Putamen (tissue), 1 donor: ENCODE measurements at regions not wholly inside any gene's neighbourhood (a gene's known extent, or its start where the extent isn't known, plus 50 kb on each side); places are given as distances from the start of the nearest gene placed in this dataset.
"Not testable (repeated sequence)": the region's sequence is repeated elsewhere in the genome, so short reads cannot be mapped to it uniquely, and the experiment has no call there.

Experiments
- DNase-seq: peaks from one replicate; pipeline ENCODE4 v3.0.0-alpha.2; 2016; ENCODE audit warnings: low spot score

- no peak for DNase-seq
These were observed 95.2 kb downstream of the TFAP2C start for GRCh38 chr20:56724241-56724757.

- DNase-seq, result no peak
These were observed 100.9 kb downstream of the TFAP2C start for GRCh38 chr20:56730003-56730402.

DNA sequence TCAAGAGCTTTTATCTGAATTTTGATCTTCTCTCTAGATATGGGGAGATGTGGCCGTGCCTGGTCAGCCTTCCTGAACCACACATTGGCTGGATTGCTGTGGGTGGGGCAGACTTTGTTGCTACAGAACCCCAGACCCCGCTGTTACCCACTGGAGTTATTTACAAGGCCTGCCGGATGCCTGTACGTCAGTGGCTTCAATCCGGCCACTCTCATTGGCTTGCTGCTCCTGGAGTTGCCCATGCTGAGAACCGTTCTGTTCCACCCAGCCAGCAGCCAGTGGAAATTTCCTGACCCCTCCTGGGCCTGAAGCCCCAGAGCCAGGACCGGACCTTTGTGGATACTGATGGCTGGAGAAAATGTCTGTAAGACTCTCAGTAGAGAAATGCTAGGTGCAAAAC, 101.9 kb downstream of the TFAP2C start:
- no peak for DNase-seq

DNA sequence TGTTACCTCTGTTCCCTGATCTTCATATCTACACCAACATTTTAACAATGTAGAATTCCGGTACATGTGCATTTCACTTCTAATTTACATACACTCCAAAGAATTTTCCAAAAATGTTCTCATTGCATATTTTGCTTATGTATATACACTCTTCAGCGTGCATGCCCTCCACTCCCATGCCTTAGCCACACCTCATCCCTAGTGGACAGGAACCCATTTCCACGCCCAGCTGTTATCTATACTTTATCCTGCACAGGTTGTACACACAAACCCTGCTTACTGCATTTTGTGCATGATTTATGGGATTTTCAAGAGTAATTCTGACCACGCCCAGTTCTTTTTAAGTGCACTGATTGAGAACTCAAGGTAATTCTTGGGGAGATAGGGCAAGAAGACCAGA, 102.4 kb downstream of the TFAP2C start:
- no peak for DNase-seq

DNA sequence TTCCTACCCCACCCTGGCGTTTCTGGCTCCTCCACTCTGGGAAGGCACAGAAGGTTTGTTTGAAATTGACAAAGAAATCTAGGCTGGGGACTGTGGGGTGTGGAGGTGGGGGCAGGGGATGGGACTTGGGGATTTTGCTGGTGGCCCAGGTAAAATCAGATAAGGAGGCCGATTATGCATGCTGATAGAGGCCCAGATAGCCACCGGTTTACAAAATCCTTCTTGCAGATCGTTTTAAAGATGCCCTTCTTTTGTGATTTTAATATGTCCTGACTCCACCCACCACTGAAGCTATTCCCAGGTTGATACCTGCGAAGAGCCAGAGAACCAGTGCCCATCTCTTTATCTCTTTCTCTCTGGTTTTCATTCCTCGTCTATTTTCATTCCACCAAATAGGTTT, 104.9 kb downstream of the TFAP2C start:
- no peak for DNase-seq

GRCh38 chr20:56735084-56735642, 106.1 kb downstream of the TFAP2C start:
- DNase-seq, result no peak

GRCh38 chr20:56736285-56736857, 107.3 kb downstream of the TFAP2C start:
- DNase-seq, result no peak

DNA sequence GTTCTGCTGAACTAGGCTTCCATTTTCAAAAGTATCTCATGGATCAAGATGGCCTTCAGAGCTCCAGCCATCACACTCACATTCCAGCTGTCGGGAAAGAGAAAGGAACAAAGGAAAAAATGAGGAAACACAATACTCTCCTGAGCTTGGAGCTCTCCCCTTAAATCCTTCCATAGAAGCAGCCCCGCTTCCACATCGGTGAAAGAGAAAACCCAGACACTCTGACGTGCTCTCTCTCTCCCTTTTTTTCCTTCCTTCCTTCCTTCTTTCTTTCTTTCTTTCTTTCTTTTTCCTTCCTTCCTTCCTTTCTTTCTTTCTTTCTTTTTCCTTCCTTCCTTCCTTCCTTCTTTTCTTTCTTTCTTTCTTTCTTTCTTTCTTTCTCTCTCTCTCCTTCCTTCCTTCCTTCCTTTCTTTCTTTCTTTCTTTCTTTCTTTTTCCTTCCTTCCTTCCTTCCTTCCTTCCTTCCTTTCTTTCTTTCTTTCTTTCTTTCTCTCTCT, 115.3 kb downstream of the TFAP2C start:
- not testable (repeated sequence) for DNase-seq

- DNase-seq, result peak; percentile 14
These were observed 119.6 kb downstream of the TFAP2C start for GRCh38 chr20:56748476-56749377.

DNA sequence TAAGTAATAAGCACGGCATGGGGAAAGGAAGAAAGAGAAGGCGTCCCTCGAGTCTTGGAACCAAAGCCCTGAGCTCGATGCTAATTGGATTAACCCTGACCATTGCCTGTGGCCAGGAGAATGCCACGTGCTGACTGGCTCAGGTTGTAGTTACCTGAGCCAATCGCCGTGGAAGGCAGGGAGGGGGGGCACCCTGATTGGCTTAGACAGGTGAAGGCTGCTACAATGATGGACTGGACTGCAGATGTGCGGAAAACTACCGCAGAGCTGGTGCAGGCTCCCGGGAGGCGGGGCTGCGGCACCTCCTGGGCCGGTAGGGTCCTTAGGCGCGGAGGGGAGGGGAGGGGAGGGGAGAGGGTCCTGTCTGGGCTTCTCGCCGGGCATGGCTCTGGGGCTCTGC, 121.3 kb downstream of the TFAP2C start:
- DNase-seq, result no peak

DNA sequence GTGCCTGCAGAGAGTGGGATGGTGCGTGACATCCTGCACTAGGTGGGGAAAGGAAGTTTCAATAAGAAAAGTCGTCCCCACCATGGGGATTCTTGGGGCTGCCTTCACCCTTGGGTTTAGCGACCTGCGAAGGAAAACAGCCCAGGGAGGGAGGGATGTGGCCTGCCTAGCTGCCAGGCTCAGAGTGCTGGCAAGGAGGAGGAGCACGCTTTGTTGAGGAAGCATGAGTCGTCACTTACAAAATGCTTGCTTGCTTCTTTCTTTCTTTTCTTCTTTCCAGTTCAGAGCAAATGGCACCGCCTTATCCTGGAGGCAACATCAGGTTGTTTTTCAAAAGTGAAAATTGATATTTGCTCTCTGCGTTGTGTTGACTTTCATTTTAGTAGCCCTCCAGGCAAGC, 123.2 kb downstream of the TFAP2C start:
- no peak for DNase-seq

DNA sequence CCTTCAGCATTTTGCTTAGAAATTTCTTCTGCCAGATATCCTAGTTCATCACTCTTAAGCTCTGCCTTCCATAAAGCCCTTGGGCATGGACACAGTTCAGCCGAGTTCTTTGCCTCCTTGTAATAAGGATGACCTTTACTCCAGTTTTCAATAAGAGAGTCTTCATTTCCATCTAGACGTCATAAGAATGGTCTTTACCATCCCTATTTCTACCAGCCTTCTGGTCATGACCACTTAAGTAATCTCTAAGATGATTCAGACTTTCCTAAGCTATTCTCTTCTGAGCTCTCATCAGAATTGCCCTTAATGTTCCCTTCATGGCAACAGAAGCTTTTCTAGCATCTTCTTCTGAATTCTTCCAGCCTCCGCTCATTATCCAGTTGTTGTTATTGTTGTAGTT, 126.1 kb downstream of the TFAP2C start:
- no peak for DNase-seq

DNA sequence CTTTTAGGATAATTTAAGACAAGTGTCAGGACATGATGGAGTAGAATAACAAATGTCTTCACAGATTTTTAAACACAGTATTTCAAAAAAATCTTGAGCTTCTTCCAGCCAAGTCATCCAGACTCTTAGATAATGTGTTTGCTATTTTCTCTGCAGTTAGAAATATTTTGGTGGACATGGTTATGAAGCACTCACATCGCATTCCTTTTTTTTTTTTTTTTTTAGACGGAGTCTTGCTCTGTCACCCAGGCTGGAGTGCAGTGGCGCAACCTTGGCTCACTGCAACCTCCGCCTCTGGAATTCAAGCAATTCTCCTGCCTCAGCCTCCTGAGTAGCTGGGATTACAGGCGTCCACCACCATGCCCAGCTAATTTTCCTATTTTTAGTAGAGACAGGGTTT, 127.6 kb downstream of the TFAP2C start:
- DNase-seq, result not testable (repeated sequence)

DNA sequence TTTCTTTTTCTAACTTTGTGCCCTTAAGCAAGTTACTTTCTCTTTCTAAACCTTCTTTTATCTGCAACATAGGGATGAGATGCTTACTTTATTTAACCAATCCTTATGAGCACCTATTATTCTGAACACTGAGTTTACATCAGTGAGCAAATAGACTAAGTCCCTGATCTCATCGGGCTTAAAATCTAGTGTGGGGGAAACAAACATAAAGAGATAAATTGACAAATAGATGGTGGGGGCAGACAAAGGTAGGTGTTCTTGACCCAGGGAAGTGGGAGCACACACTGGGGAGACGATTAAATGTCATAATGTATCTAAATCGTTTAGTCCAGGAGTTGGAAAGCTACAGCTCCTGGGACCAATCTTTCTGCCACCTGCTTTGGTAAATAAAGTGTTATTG, 129.6 kb downstream of the TFAP2C start:
- no peak for DNase-seq

GRCh38 chr20:56759741-56760278, 130.7 kb downstream of the TFAP2C start:
- DNase-seq, result no peak

GRCh38 chr20:56760610-56761009, 131.5 kb downstream of the TFAP2C start:
- no peak for DNase-seq

GRCh38 chr20:56761393-56761792, 132.3 kb downstream of the TFAP2C start:
- DNase-seq, result no peak

DNA sequence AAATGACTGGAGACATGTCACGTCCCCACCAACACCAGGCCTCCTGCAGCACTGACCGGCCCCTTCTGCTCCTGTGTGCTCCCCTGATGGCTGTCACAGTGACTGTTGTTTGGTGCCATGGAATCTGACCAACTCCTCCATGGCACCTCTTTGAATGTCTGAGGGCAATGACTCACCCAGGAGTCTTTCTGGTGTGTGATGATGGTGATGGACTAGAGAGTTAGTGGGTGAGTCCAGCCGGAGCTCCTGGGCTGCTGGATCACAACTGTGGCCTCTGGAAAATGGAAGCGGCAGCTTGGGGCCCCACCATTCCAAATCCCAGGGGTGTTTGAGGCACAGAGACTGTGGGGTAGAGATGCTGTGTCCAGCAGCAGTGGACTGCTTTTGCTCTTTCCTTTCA, 133.3 kb downstream of the TFAP2C start:
- DNase-seq, result no peak

GRCh38 chr20:56762829-56763228, 133.7 kb downstream of the TFAP2C start:
- DNase-seq, result no peak

- no peak for DNase-seq
These were observed 135.6 kb downstream of the TFAP2C start for GRCh38 chr20:56764671-56765070.

DNA sequence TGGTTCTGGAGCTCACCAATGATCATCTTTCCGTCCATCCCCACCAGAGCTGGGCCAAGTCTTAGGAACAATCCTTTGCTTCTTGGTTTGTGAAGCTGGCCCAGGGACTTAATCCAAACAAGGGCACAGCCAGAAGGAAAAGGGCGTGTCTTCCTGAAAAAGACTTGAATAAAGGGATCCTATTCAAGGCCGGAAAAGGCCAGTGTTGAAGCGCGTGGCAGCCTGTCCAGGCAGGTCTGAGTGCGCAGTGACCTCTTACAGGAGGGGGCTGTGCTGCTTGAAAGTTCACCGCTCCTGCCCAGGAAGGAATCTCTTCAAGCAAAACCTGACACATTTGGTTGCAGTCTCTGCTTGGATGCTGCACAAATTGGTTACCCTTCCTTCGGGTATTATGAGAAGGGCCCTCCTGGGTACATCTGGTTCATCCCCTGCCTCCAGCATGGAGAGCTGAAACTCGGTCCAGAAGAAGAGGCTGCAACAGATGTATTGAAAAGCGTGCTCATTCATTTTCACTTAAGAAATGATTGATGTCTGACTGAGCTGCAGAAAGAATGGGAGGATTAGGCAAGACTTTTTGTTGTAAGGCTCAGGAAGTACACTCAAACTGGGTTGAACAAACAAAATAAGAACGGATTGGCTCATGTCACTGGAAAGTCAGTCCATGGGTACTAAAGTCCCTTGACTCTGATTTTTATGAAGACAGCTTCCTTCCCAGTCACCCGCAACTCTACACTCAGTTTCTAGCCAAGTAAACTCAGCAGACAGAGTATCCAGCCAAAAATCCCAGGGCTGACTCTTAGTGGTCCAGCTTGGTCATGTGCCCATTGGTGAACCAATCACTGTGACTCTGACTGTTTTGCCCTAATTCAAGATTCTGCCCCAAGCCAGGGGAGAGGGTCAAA, 136.3 kb downstream of the TFAP2C start:
- DNase-seq, result no peak

- DNase-seq, result no peak
These were observed 137.4 kb downstream of the TFAP2C start for GRCh38 chr20:56766528-56766927.
